GM12891 (cell line): ENCODE measurements at regions not wholly inside any gene's neighbourhood (a gene's known extent, or its start where the extent isn't known, plus 50 kb on each side); places are given as distances from the start of the nearest gene placed in this dataset.

Experiments used
- PAX5 ChIP-seq: IDR thresholded peaks from 2 replicates; pipeline ENCODE4 v1.6.1; 2011; ENCODE audit warnings: low read length, moderate library complexity, mild to moderate bottlenecking; ENCODE audit not compliant: insufficient read depth, severe bottlenecking
- POLR2A ChIP-seq: IDR thresholded peaks from 2 replicates; pipeline ENCODE4 v1.6.1; 2011; ENCODE audit warnings: low read depth, low read length, control low read depth
- POLR2AphosphoS5 ChIP-seq: IDR thresholded peaks from 2 replicates; pipeline ENCODE4 v1.6.1; 2011; ENCODE audit warnings: low read depth, low read length, control low read depth
- POU2F2 ChIP-seq: IDR thresholded peaks from 2 replicates; pipeline ENCODE4 v1.6.1; 2011; ENCODE audit warnings: low read depth, mild to moderate bottlenecking, control low read depth, low read length, moderate library complexity
- SPI1 ChIP-seq: IDR thresholded peaks from 2 replicates; pipeline ENCODE4 v1.6.1; 2011; ENCODE audit warnings: low read depth, low read length, control low read depth
- TAF1 ChIP-seq: IDR thresholded peaks from 2 replicates; pipeline ENCODE4 v1.6.1; 2011; ENCODE audit warnings: low read depth, low read length, control low read depth

- TF ChIP-seq POLR2A (no peak), POLR2AphosphoS5 (no peak), TAF1 (no peak), SPI1 (no peak), POU2F2 (no peak), PAX5 (no peak)
Measured at GRCh38 chr7:67901808-67902480, 905.3 kb downstream of the TYW1 start.
